ENCODE measurements at regions not wholly inside any gene's neighbourhood (a gene's known extent, or its start where the extent isn't known, plus 50 kb on each side); places are given as distances from the start of the nearest gene placed in this dataset.

GRCh38 chr11:25766332-25767015, 565.5 kb upstream of the ANO3 start:
- TF ChIP-seq CTCF (conservative IDR thresholded peaks at IDR 0.05; ENCODE audit: low read depth, low read length) (no peak), EZH2 (IDR thresholded peaks at IDR 0.05; ENCODE audit: borderline replicate concordance, low read depth, low read length, poor library complexity, severe bottlenecking) (no peak)
